Stimulated activated effector memory CD8-positive, alpha-beta T cell treated with anti-CD3 and anti-CD28 coated beads, Interleukin-12 subunit alpha, Interleukin-12 subunit beta, amount 100 ng/mL, for 72 hours (primary cell): ENCODE measurements at regions not wholly inside any gene's neighbourhood (a gene's known extent, or its start where the extent isn't known, plus 50 kb on each side); places are given as distances from the start of the nearest gene placed in this dataset.

ENCODE experiments used
- ATAC-seq: fragments of 150-1000 bp; cut with Tn5 transposase; 2 replicates; pipeline ENCODE4 v1.10.0; 2021
- DNase-seq, 2 donors: peaks; one replicate each; pipeline ENCODE4 v3.0.0; 2021 to 2022; ENCODE audit warnings: low spot score in 2 of 2
- H3K27ac Mint-ChIP-seq: one replicate; pipeline ENCODE4 v1.8.0; 2022; ENCODE audit warnings: mild to moderate bottlenecking, mixed read lengths
- H3K36me3 Mint-ChIP-seq: one replicate; pipeline ENCODE4 v1.8.0; 2022; ENCODE audit warnings: mild to moderate bottlenecking, mixed read lengths
- H3K4me1 Mint-ChIP-seq: one replicate; pipeline ENCODE4 v1.8.0; 2022; ENCODE audit warnings: mixed read lengths
- H3K4me3 Mint-ChIP-seq: one replicate; pipeline ENCODE4 v1.8.0; 2022; ENCODE audit warnings: mild to moderate bottlenecking, mixed read lengths
- H3K9me3 Mint-ChIP-seq: one replicate; pipeline ENCODE4 v1.8.0; 2022; ENCODE audit warnings: mixed read lengths

- H3K27ac Mint-ChIP-seq, result no peak overlapping the region
- no peaks in the 10 kb centered on the region for H3K9me3 Mint-ChIP-seq
- ATAC-seq, result no peak
- no peaks in the 10 kb centered on the region for H3K36me3 Mint-ChIP-seq
- no peak overlapping the region for H3K4me3 Mint-ChIP-seq
- DNase-seq, result no peak
- H3K4me1 Mint-ChIP-seq, result no peaks in the 10 kb centered on the region
Observed at GRCh38 chr2:145140658-145141057, 620.7 kb upstream of the ZEB2 start.

- H3K36me3 Mint-ChIP-seq, result no peaks in the 10 kb centered on the region
- no peaks in the 10 kb centered on the region for H3K9me3 Mint-ChIP-seq
- H3K27ac Mint-ChIP-seq, result no peak overlapping the region
- ATAC-seq (no peak), DNase-seq (no peak)
- no peaks in the 10 kb centered on the region for H3K4me1 Mint-ChIP-seq
- H3K4me3 Mint-ChIP-seq, result no peak overlapping the region
Observed at GRCh38 chr2:145138626-145139025, 618.7 kb upstream of the ZEB2 start.

DNA sequence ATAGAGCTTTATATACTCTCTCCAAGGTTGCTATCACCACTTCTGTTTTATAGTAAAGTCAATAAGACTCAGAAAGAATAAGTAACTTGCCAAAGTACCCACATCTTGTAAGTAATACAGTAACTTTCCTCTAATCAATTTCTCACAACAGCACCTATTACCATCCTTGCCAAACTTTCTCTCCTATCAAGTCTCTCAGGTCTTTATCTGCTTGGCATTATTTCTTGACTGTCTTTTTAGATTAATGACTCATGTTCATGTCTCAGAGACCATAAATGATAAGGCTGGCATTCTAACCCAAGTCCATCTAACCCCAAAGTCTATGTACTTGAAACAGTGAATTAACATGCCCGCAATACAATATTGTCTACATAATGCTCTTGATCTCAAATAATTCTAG lies 618.0 kb upstream of the ZEB2 start:
- Mint-ChIP-seq H3K4me1 (no peaks in the 10 kb centered on the region), H3K9me3 (no peaks in the 10 kb centered on the region), H3K36me3 (no peaks in the 10 kb centered on the region), H3K4me3 (no peak overlapping the region), H3K27ac (no peak overlapping the region)
- DNase-seq, result no peak
- no peak for ATAC-seq

GRCh38 chr2:145137211-145137610 lies 617.3 kb upstream of the ZEB2 start:
- no peak overlapping the region for H3K27ac Mint-ChIP-seq
- H3K4me3 Mint-ChIP-seq, result no peak overlapping the region
- H3K4me1 Mint-ChIP-seq, result no peaks in the 10 kb centered on the region
- no peaks in the 10 kb centered on the region for H3K9me3 Mint-ChIP-seq
- ATAC-seq, result no peak
- no peak for DNase-seq
- H3K36me3 Mint-ChIP-seq, result no peaks in the 10 kb centered on the region

DNA sequence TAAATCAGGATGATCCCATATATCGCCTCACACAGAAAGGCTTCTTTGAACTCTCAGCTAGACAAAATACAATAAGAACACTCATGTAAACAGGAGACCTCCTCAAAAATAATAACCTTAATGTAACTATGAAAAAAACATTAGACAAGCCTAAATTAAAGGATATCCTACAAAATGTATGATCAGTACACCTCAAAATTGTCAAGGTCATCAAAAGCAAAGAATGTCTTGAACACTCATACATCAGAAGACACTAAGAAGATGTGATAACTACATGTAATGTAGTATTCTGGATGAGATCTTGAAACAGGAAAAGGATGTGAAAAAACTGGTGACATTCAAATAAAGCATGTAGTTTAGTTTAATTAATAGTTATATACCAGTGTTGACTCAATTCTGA lies 616.8 kb upstream of the ZEB2 start:
- no peak for DNase-seq
- no peaks in the 10 kb centered on the region for H3K4me1 Mint-ChIP-seq
- no peaks in the 10 kb centered on the region for H3K9me3 Mint-ChIP-seq

DNA sequence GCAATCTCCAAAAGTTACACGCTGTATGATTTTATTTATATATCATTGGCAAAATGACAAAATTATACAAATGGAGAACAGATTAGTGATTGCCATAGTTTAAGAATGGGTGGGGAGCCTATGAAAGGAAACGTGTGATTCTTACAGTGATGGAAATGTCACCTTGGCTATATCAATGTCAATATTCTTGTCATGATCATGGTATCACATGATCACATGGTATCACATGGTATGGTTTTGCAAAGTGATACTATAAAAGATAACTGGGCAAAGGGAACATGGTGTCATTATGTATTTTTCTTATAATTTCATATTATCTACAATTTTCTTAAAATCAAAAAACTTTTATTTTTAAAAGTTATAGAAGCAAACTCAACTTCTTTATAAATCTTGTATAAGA lies 606.2 kb upstream of the ZEB2 start:
- Mint-ChIP-seq H3K27ac (no peak overlapping the region), H3K4me1 (no peaks in the 10 kb centered on the region), H3K36me3 (no peaks in the 10 kb centered on the region), H3K4me3 (no peak overlapping the region), H3K9me3 (no peaks in the 10 kb centered on the region)
- DNase-seq (no peak), ATAC-seq (no peak)

More for the DNA sequence above, 616.8 kb upstream of the ZEB2 start:
- H3K4me3 Mint-ChIP-seq, result no peak overlapping the region
- ATAC-seq, result no peak
- H3K27ac Mint-ChIP-seq, result no peak overlapping the region
- H3K36me3 Mint-ChIP-seq, result no peaks in the 10 kb centered on the region

DNA sequence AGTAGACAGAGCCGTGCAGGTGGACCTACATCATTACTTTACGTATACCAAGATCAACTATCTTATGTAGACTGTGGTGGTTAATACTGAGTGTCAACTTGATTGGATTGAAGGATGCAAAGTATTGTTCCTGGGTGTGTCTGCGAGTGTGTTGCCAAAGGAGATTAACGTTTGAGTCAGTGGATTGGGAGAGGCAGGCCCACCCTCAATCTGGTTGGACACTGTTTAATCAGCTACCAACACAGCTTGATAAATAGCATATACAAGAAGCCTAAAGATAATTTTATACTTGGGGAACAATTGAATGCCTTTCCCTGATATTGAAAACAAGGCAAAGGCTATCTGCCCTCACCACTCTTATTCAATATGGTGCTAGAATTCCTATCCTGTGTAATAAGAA lies 604.2 kb upstream of the ZEB2 start:
- Mint-ChIP-seq H3K27ac (no peak overlapping the region), H3K4me1 (peaks cover 2% of the 10 kb centered on the region), H3K36me3 (no peaks in the 10 kb centered on the region), H3K9me3 (no peaks in the 10 kb centered on the region), H3K4me3 (no peak overlapping the region)
- DNase-seq, result no peak
- ATAC-seq, result no peak

DNA sequence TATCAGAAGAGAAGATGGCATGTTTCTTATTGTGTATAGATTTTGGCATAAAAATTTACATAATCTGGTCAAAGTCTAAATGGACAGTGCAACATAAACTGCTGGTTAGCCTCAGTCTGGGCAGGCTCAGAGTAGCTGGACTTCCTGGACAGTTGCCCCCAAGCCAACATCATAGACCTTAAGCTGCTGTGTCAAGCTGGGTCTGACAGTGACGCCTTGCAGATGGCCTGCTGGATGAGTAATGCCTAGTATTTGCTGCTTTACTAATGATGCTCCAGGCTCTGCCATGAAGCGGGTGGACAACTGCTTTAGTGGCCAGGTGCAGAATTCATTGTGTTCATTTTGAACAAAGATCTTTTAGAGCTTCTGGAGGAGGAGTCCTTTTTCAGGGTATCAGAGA lies 603.7 kb upstream of the ZEB2 start:
- no peak overlapping the region for H3K4me3 Mint-ChIP-seq

GRCh38 chr2:145119225-145119624 lies 599.3 kb upstream of the ZEB2 start:
- no peak for DNase-seq
- H3K4me3 Mint-ChIP-seq, result no peak overlapping the region
- H3K4me1 Mint-ChIP-seq, result peaks cover 5% of the 10 kb centered on the region
- peak; percentile 68 for ATAC-seq
- no peak overlapping the region for H3K27ac Mint-ChIP-seq
- H3K36me3 Mint-ChIP-seq, result no peaks in the 10 kb centered on the region
- peaks cover 4% of the 10 kb centered on the region for H3K9me3 Mint-ChIP-seq

More for the DNA sequence above, 603.7 kb upstream of the ZEB2 start:
- H3K27ac Mint-ChIP-seq, result no peak overlapping the region
- no peak for DNase-seq
- ATAC-seq, result no peak
- H3K9me3 Mint-ChIP-seq, result no peaks in the 10 kb centered on the region
- H3K4me1 Mint-ChIP-seq, result peaks cover 5% of the 10 kb centered on the region
- H3K36me3 Mint-ChIP-seq, result no peaks in the 10 kb centered on the region

DNA sequence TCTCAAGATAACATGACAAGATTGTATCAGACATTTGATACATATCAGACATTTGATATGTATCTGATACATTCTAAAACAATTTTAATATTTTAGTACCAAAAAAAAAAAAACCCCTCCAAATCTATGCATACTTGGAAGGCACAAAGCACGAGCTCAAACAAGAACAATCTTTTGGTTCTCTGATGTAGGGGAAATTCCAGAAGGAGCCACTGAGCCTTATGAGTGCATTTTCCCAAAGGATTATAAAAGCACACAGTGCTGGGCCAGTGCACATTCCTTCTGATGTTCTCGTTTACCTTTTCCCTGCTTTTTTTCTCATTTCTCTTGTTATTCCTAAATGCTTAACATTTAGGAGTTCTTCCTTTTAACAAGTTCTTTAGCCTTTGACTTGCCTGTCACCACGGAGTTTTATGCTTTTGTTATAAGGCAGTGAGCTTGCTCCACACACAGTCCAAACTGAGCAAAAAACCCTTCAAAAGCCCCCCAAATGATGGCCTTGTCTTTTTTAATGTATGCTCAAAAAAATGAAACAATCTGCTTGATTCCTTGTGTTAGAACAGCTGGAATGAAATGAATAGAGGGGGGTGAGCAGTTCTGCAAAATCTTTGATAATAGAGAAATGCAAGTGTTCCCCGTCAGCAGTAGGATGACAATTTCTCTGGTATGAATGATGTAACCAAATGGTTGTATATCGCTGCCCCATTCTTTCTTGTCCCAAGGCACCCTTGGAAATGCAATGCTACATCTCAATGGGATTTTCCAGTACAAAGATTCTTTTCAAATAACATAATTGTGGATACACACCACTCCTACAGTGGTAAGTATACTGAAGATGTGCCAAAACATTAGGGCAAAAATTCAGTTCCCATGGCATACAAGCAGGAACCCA lies 597.2 kb upstream of the ZEB2 start:
- Mint-ChIP-seq H3K36me3 (no peaks in the 10 kb centered on the region), H3K4me3 (no peak overlapping the region), H3K4me1 (peaks cover 5% of the 10 kb centered on the region), H3K9me3 (peaks cover 4% of the 10 kb centered on the region), H3K27ac (no peak overlapping the region)
- DNase-seq (no peak), ATAC-seq (no peak)

DNA sequence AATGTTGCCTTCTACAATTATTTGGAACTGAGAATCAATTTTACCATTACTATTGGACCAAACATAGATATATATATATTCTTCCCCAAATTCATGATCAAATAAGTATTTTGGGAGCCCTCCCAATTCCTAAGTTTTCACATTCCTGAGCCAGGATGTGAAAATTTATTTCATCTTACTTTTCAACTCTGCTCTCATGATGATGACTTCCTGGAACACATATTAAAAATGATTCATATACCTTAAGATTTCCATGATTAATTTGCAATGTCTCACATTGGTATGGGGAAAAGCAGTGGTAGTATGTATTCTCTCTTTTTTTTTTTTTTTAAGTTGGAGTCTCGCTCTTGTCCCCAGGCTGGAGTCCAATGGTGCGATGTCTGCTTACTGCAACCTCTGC lies 596.1 kb upstream of the ZEB2 start:
- Mint-ChIP-seq H3K36me3 (no peaks in the 10 kb centered on the region), H3K27ac (no peak overlapping the region), H3K4me3 (no peak overlapping the region), H3K9me3 (peaks cover 7% of the 10 kb centered on the region), H3K4me1 (peaks cover 5% of the 10 kb centered on the region)
- ATAC-seq (no peak), DNase-seq (no peak)

DNA sequence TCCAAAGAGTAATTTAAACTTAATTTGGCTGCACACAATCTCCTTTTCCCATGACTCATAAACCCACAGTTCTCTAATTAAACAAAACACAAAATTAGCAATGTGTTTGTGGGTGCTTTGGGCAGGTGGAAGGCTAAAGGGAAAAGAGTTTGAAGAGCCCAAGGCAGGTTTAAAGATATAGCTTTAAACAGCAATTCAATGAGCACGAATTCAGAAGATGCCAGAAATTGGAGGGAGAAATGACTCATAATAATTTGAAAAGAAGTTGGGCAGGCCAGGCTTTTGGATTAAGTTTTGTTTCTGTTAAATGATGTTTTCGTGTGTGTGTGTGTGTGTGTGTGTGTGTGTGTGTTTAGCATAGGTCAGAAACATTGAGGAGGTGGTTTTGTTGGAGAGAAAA lies 594.8 kb upstream of the ZEB2 start:
- Mint-ChIP-seq H3K4me1 (peaks cover 5% of the 10 kb centered on the region), H3K9me3 (peaks cover 7% of the 10 kb centered on the region), H3K27ac (no peak overlapping the region), H3K4me3 (no peak overlapping the region), H3K36me3 (no peaks in the 10 kb centered on the region)
- no peak for ATAC-seq
- no peak for DNase-seq

GRCh38 chr2:145112467-145112866 lies 592.5 kb upstream of the ZEB2 start:
- H3K27ac Mint-ChIP-seq, result no peak overlapping the region
- no peak for ATAC-seq
- no peaks in the 10 kb centered on the region for H3K36me3 Mint-ChIP-seq
- H3K4me1 Mint-ChIP-seq, result no peaks in the 10 kb centered on the region
- DNase-seq, result no peak
- no peak overlapping the region for H3K4me3 Mint-ChIP-seq
- peaks cover 3% of the 10 kb centered on the region for H3K9me3 Mint-ChIP-seq

DNA sequence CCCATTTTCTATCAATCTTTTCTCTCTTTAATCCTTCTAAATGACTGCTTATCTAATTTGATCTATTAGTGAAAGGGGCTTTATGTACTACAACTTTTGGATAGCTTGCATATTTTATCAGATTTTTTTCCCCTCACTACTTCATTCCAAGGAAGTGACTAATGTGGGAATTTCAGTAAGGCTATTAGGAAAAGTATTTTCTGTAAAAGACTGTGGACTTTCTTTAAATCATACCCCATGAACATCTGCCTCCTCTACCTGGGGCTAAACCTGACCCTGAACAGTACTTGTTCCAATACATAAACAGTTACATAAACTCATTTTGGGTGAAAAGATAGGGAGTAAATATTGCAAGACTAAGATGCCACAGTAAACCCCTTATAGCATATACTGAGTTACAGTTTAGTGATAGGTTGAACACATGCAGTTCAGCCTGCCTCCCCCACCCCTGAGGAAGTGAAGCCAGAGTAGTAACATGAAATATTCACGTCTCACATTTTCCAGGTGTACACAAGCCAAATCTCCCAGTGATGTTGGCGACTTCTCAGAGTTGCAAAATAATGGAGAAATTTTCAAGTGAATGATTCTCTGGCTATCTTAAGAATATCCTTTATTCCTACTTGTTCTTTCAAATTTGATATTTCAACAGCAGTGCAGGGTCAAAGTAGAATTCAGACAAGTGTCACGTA lies 590.9 kb upstream of the ZEB2 start:
- H3K36me3 Mint-ChIP-seq, result no peaks in the 10 kb centered on the region
- ATAC-seq (no peak), DNase-seq (no peak)
- peaks cover 3% of the 10 kb centered on the region for H3K9me3 Mint-ChIP-seq
- H3K4me3 Mint-ChIP-seq, result no peak overlapping the region
- no peak overlapping the region for H3K27ac Mint-ChIP-seq
- no peaks in the 10 kb centered on the region for H3K4me1 Mint-ChIP-seq

GRCh38 chr2:145108959-145109710 lies 589.2 kb upstream of the ZEB2 start:
- H3K4me1 Mint-ChIP-seq, result no peaks in the 10 kb centered on the region
- no peak for ATAC-seq
- H3K4me3 Mint-ChIP-seq, result no peak overlapping the region
- no peak overlapping the region for H3K27ac Mint-ChIP-seq
- H3K9me3 Mint-ChIP-seq, result peaks cover 3% of the 10 kb centered on the region
- no peaks in the 10 kb centered on the region for H3K36me3 Mint-ChIP-seq
- no peak for DNase-seq
